ENCODE measurements at regions not wholly inside any gene's neighbourhood (a gene's known extent, or its start where the extent isn't known, plus 50 kb on each side); places are given as distances from the start of the nearest gene placed in this dataset.

GRCh38 chr6:132053511-132053910 is 102.3 kb upstream of the CCN2 start:
- TF ChIP-seq POLR2AphosphoS5 (IDR thresholded peaks at IDR 0.05) (no peak), CTCF (IDR thresholded peaks at IDR 0.05) (no peak), POLR2A (IDR thresholded peaks at IDR 0.05) (no peak)

Measured in prostate gland (tissue), 2 donors.